GM10248 (cell line): ENCODE measurements at regions not wholly inside any gene's neighbourhood (a gene's known extent, or its start where the extent isn't known, plus 50 kb on each side); places are given as distances from the start of the nearest gene placed in this dataset.

Experiments used
- CTCF ChIA-PET: fragments of 300-600 bp; sonication (Branson Sonifier 250); formaldehyde crosslinking; extraction: SDS; loops from one replicate; lab custom pipeline; 2021; ENCODE audit warnings: antibody characterized with exemption; lab: Yijun Ruan, JAX
- POLR2A ChIA-PET: fragments of 350-650 bp; sonication (Branson Sonifier 250); formaldehyde crosslinking; extraction: SDS; loops from one replicate; lab custom pipeline; 2020; ENCODE audit warnings: antibody characterized with exemption; lab: Yijun Ruan, JAX
- DNase-seq: peaks from one replicate; pipeline ENCODE4 v3.0.0; 2012; ENCODE audit errors: extremely low spot score
- TF ChIP-seq, protein P1 (sequence below): IDR thresholded peaks from 2 replicates; pipeline ENCODE4 v1.5.1; 2012; ENCODE audit warnings: mild to moderate bottlenecking, low read depth; ENCODE audit errors: extremely low read depth, missing control alignments, control extremely low read depth

DNA sequence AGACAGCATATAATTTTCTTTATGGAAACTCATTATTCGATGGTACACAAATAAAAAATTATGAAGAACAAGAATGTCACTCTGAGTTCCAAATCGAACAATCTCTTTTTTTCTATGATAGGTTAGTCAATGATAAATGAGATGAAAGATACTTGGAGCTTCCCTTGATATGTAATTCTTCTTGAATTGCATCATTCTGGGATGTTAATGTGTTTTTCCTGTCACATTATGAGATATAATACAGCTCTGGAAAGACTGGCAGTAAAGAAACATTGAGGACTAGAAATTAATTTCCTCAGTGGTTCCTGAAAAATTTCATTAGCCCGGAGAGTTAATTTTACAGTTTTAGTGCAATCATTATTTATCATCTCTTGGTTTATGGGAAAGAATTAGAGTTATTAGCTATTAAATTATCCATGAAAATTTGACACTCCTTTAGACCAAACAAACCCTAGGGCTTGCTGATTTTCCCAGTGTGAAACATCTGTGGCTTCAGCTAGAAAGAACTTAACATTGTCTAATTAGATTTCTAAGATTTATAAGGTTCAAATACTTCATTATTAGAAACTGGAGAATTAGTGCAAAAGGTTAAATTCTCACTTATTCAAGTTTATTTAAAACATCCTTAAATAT lies 1546.6 kb upstream of the TENM3 start:
- ChIA-PET POLR2A (no interaction called here), CTCF (no interaction called here)
- DNase-seq, result no peak
- TF ChIP-seq, protein P1, sequence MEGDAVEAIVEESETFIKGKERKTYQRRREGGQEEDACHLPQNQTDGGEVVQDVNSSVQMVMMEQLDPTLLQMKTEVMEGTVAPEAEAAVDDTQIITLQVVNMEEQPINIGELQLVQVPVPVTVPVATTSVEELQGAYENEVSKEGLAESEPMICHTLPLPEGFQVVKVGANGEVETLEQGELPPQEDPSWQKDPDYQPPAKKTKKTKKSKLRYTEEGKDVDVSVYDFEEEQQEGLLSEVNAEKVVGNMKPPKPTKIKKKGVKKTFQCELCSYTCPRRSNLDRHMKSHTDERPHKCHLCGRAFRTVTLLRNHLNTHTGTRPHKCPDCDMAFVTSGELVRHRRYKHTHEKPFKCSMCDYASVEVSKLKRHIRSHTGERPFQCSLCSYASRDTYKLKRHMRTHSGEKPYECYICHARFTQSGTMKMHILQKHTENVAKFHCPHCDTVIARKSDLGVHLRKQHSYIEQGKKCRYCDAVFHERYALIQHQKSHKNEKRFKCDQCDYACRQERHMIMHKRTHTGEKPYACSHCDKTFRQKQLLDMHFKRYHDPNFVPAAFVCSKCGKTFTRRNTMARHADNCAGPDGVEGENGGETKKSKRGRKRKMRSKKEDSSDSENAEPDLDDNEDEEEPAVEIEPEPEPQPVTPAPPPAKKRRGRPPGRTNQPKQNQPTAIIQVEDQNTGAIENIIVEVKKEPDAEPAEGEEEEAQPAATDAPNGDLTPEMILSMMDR, result no peak

DNA sequence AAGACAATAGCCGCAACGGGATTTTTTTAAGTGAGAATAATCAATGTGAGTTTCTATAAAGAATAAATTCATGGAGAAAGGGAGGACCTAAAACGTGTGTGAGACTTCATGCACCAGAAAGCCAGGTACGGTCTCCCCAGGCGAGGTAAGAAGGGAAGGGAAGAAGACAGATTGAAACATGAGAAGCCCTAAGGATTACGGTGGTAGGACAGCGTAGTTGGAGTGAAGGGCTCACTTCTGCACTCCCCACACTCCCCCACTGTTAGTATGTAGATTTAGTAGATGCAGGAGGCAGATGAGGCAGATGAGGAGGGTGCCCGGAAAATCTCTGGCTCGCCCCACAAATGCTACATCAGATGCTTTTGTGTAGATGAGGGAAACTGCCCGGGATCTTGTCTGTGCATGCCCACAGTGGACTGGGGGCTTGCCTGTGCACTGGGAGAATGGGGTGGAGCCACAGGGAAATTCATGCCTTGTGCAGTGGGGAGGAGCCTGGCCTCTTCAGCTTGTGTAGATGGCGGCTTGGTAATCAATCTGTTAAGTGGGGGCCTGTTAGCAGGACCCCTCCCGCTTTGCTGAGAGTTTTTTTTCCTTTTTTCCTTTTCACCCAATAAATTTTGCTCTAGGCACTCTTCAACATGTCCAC lies 1544.5 kb upstream of the TENM3 start:
- ChIA-PET POLR2A (no interaction called here), CTCF (no interaction called here)
- no peak for DNase-seq
- TF ChIP-seq, protein P1, result no peak

DNA sequence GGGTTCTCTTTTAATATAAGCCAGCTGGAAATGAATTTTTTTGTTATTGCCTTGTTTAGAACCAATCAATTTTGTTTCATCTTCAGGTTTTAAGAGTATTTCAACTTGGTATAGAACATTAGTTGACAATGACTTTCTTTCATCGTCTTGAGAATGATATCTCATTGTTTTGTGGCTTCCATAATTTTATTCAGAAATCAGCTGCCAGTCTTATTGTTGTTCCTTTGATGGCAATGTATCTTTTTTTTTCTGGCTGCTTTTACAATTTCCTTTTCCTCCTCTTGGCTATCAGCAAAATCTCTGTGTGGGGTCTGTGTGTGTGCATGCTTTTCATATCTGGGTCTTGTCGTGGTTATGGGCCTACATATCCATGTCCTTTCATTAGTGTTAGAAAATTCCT lies 1536.4 kb upstream of the TENM3 start:
- CTCF ChIA-PET, result no interaction called here
- POLR2A ChIA-PET, result no interaction called here
- no peak for DNase-seq
- TF ChIP-seq, protein P1, result no peak

DNA sequence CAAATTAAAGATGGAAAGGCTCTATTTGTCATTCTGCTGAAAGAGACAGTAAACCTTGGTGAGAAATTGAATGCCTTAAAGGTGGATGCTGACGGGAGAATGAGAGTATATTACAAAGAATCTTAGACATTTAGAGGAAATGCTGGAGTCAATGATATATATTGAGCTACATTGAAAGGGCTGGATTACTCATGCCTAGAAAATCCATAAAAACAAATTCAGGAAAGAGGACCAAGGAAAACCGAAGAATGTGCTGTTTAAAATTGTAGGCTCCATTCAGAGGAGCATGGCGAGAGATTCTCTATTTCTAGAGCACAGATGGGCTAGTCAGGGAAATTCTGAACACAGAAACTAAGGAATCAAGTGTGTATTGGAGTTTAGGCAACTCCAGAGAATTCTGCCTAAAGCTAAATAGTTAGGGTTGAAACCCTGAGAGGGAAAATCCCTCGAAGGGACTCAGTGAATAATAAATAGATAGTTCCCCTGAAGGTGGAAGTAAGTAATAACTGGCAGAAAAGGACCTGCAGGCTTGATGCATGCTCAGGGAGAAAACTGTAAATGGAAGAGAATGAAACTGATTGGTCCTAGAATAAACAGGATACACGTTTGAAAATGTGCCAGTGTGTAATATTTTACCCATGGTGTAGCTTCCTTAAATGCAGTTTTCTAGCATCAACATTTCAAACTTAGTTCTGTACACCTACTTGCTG lies 1532.4 kb upstream of the TENM3 start:
- CTCF ChIA-PET, result no interaction called here
- POLR2A ChIA-PET, result no interaction called here
- TF ChIP-seq, protein P1, result no peak
- no peak for DNase-seq

DNA sequence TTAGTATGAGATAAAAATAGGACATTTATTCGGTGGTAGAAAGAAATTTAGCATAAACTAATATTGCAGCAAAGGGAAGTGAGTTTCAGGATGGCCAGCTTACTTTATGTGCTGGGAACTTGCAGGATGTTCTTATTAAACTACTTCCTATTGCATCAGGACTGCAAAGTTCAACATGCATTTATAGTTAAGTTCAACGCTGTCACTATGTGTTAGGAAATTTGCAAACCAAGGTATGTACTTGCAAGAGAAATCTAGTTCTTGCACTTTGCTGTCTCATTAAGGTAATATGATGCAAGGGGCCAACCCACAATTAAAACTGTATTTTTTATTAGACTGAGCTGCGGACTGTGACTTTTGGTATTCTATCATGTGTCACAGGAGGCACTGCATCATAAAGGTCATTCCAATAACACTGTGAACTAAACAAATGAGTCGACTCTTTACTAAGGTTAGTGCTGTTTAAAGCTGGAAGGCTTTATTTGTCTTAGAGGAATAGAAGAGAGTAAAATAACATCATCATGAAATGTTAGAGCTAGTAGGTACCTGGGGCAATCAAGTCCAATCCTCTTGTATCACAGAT lies 1525.7 kb upstream of the TENM3 start:
- CTCF ChIA-PET, result no interaction called here
- no peak for DNase-seq
- POLR2A ChIA-PET, result no interaction called here
- TF ChIP-seq, protein P1, result no peak

DNA sequence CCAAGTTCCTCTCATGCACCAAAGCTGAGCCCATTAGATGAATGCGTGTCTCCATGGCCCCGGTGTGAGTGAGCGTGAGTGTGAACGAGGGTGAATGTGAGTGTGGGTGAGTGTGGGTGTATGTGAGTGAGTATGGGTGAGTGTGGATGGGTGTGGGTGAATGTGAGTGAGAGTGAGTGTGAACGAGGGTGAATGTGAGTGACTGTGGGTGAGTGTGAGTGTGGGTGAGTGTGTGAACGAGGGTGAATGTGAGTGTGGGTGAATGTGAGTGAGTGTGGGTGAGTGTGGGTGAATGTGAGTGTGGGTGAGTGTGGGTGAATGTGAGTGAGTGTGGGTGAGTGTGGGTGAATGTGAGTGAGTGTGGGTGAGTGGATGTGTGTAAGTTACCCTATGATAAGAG lies 1521.8 kb upstream of the TENM3 start:
- ChIA-PET POLR2A (no interaction called here), CTCF (interaction anchor here (1.1 kb wide), 1 partner anchor 9 kb away, joined by 3 read pairs; no protein-coding TSS in a partner anchor)
- DNase-seq, result no peak
- TF ChIP-seq, protein P1, result no peak
